ENCODE measurements at regions not wholly inside any gene's neighbourhood (a gene's known extent, or its start where the extent isn't known, plus 50 kb on each side); places are given as distances from the start of the nearest gene placed in this dataset.

DNA sequence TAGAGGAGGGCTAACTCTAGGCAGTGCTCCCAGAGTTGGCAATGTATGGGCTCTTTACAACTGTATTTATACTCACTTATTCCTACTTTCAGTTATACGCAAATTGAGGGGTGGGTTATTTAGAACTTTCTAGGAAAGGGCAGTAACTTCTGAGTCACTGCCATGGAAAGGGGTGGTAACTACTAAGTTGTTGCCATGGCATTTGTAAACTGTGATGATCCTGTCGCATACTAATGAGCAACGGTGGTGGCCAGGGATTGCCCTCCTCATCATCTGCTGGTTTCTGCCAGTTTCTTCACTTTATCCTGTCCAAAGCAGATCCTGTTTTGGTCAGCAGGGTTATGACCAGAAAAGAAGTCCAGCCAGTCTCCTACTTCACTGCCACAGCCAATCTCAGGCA is 95.5 kb upstream of the PTPRT start:
- TF ChIP-seq, protein P1, sequence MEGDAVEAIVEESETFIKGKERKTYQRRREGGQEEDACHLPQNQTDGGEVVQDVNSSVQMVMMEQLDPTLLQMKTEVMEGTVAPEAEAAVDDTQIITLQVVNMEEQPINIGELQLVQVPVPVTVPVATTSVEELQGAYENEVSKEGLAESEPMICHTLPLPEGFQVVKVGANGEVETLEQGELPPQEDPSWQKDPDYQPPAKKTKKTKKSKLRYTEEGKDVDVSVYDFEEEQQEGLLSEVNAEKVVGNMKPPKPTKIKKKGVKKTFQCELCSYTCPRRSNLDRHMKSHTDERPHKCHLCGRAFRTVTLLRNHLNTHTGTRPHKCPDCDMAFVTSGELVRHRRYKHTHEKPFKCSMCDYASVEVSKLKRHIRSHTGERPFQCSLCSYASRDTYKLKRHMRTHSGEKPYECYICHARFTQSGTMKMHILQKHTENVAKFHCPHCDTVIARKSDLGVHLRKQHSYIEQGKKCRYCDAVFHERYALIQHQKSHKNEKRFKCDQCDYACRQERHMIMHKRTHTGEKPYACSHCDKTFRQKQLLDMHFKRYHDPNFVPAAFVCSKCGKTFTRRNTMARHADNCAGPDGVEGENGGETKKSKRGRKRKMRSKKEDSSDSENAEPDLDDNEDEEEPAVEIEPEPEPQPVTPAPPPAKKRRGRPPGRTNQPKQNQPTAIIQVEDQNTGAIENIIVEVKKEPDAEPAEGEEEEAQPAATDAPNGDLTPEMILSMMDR (IDR thresholded peaks at IDR 0.05; ENCODE audit: insufficient read depth, low read length): no peak
- DNase-seq (ENCODE audit: low read depth): no peak
- H3K4me3 ChIP-seq (ENCODE audit: low read depth, low read length): no peak overlapping the region

DNA sequence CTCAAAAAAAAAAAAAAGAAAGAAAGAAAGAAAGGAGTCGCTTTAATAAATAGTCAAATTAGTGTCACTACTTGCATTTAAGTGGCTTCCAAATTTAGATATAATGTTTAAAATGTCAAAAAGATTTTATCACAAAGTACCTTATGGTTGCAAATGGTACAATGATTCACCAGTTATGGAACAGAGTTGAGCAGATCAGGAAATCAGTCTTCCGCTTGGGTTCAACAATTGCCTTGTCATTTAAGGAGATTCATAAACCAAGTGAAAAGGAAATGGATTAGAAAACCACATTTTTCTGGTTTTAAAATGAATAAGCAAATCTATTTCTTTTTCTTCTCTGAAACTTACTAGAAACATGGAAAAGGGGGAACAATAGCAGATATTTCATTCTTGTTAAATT is 94.8 kb upstream of the PTPRT start:
- H3K4me3 ChIP-seq (ENCODE audit: low read depth, low read length): no peak overlapping the region
- TF ChIP-seq, protein P1 (IDR thresholded peaks at IDR 0.05; ENCODE audit: insufficient read depth, low read length): no peak
- no peak for DNase-seq (ENCODE audit: low read depth)

DNA sequence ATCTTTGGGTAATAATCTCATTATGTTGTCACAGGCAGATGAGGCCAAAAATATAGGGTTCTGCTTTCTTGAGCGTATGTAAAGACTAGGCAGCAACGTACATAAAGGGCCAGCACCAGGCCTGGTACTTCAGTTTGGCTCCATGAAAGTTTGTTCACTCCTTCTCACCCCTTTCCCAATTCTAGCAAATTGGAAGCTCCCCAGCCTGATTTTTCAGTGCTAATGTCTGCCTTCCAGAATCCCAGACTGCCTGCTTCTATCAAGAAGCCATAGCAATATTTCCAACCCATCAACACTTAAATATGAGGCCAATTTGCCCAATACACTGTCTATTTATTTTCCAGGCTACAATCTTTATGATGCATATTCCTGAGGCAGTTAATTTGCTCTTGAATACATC is 93.4 kb upstream of the PTPRT start:
- TF ChIP-seq, protein P1 (IDR thresholded peaks at IDR 0.05; ENCODE audit: insufficient read depth, low read length): no peak
- no peak for DNase-seq (ENCODE audit: low read depth)
- H3K4me3 ChIP-seq (ENCODE audit: low read depth, low read length): no peak overlapping the region

DNA sequence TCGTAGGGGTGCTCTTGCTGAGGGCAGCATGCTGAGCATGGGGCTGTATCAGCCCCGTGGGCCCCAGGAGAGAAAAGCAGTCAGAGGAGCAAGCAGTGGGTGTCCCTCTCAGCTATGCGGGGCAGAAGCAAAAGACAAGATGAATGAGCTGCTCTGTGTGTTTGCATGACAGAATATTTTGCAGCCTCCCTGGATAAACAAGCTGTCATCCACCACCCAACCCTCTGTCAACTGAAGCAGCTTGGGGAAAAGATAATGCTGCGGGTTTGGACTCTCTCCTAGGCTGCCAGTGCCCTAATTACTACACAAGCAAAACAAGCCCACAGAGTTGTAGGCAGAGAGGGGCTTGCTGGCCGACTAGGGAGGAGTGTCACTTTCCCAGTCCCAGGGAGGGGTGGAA is 82.3 kb upstream of the PTPRT start:
- H3K4me3 ChIP-seq (ENCODE audit: low read depth, low read length): no peak overlapping the region
- DNase-seq (ENCODE audit: low read depth): no peak
- TF ChIP-seq, protein P1 (IDR thresholded peaks at IDR 0.05; ENCODE audit: insufficient read depth, low read length): no peak

DNA sequence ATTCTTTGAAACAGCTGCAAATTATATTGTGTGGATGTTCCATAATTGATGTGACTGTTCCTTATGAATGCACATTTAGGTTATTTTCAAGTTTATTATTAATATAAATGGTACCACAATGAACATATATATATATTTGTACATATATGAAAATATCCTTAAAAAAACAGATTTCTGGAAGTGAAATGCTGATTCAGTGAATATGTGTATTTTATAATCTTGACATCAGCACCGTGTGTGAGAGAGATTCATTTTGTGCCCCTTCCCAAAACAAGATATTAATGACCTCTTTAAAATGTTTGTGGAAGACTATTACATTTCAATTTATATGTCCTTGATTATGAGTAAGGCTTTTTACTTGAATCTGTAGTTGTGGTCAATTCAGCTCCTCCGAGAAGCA is 75.7 kb upstream of the PTPRT start:
- TF ChIP-seq, protein P1 (IDR thresholded peaks at IDR 0.05; ENCODE audit: insufficient read depth, low read length): no peak
- no peak overlapping the region for H3K4me3 ChIP-seq (ENCODE audit: low read depth, low read length)
- no peak for DNase-seq (ENCODE audit: low read depth)

DNA sequence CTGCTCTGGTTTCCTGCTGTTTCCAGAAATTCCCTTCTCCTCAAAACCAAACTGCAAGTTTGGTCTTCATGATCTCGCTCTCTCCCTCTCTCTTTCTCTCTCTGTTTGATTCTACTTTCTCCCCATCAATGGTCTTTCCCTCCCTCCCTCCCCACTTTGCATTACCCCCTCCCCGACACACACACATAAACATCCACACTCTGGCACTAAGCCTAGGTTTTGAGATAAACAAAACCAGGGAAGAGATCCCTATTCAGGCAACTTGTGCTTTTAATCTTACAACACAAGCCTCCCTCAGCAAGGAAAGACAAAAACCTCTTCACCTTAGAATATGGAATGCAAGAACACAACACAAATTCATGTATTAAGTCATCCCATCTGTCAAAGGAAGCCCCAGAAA is 73.5 kb upstream of the PTPRT start:
- DNase-seq (ENCODE audit: low read depth): no peak
- H3K4me3 ChIP-seq (ENCODE audit: low read depth, low read length): no peak overlapping the region
- TF ChIP-seq, protein P1 (IDR thresholded peaks at IDR 0.05; ENCODE audit: insufficient read depth, low read length): no peak

DNA sequence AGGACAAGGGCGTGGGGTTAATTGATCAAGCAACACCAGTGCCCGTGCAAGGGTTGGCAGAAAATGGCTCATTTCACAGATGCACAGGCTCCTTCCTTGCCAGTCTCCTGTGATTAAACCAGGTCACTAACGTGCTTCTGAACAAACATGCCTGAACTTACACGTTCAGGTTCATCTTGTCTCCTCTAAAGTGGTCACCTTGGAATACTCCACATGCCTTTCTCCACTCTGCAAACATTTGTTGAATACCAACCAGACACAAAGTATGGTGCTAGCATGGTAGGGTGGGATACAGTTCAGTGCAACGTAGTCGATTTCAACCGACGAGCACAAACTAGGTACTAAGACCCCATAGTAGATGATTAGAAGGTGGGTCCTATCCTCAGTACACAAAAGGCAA is 72.6 kb upstream of the PTPRT start:
- no peak for DNase-seq (ENCODE audit: low read depth)
- TF ChIP-seq, protein P1 (IDR thresholded peaks at IDR 0.05; ENCODE audit: insufficient read depth, low read length): no peak
- no peak overlapping the region for H3K4me3 ChIP-seq (ENCODE audit: low read depth, low read length)
